ENCODE measurements at regions not wholly inside any gene's neighbourhood (a gene's known extent, or its start where the extent isn't known, plus 50 kb on each side); places are given as distances from the start of the nearest gene placed in this dataset.

DNA sequence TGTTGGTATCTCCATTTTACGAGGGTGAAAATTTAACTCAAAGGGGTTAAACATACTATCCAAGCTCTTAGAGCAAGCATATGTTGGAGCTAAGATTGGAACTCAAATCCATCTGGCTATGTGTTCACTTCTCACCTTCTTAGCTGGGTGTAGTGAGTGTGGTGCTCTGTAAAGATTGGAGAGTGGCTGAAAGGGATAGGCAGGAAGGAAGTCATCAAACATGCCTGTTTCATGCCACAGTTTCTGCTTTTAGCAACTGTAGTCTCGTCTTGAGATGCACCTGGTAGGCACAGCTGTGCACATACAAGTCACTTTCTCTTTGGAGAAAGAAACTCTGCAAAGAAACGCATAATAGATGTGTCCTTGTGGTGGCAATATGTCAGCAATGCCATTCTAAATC is 189.1 kb upstream of the MDFIC2 start:
- WGBS, 3 donors = 53 to 55% (median 55%) methylated on average over 3 of the region's 3 CpGs
- H3K4me3 ChIP-seq = no peak overlapping the region
- no peak overlapping the region for H3K27ac ChIP-seq
- no peaks in the 10 kb centered on the region for H3K4me1 ChIP-seq
- no peak for ATAC-seq
- TF ChIP-seq CTCF (IDR thresholded peaks at IDR 0.05) = no peak
- no peaks in the 10 kb centered on the region for H3K9me3 ChIP-seq
- no peak for DNase-seq
- intact Hi-C loops (cut with DNase I) = no loop called here
- no peaks in the 10 kb centered on the region for H3K27me3 ChIP-seq (ENCODE audit: insufficient read depth in 3 of 3, low read length in 2 of 3)
- no peaks in the 10 kb centered on the region for H3K36me3 ChIP-seq (ENCODE audit: insufficient read depth in 1 of 2, low read depth in 1 of 2)

- no peaks in the 10 kb centered on the region for H3K9me3 ChIP-seq
- 42 to 51% (median 49%) methylated on average over 7 of the region's 7 CpGs for WGBS, 3 donors
- no peaks in the 10 kb centered on the region for H3K36me3 ChIP-seq (ENCODE audit: insufficient read depth in 1 of 2, low read depth in 1 of 2)
- H3K4me3 ChIP-seq = no peak overlapping the region
- H3K4me1 ChIP-seq = no peaks in the 10 kb centered on the region
- H3K27ac ChIP-seq = no peak overlapping the region
- ATAC-seq = no peak
- intact Hi-C loops (cut with DNase I) = no loop called here
- no peak for DNase-seq
- TF ChIP-seq CTCF (IDR thresholded peaks at IDR 0.05) = no peak
- H3K27me3 ChIP-seq (ENCODE audit: insufficient read depth in 3 of 3, low read length in 2 of 3) = no peaks in the 10 kb centered on the region
Observed at GRCh38 chr3:70488816-70489215, 176.4 kb upstream of the MDFIC2 start.

- no peak overlapping the region for H3K27ac ChIP-seq
- ATAC-seq (no peak), DNase-seq (no peak)
- no peaks in the 10 kb centered on the region for H3K27me3 ChIP-seq (ENCODE audit: insufficient read depth in 3 of 3, low read length in 2 of 3)
- H3K4me3 ChIP-seq = no peak overlapping the region
- H3K4me1 ChIP-seq = no peaks in the 10 kb centered on the region
- no peak for TF ChIP-seq CTCF (IDR thresholded peaks at IDR 0.05)
- H3K9me3 ChIP-seq = no peaks in the 10 kb centered on the region
- WGBS, 3 donors = 38 to 40% (median 40%) methylated on average over 5 of the region's 5 CpGs
- H3K36me3 ChIP-seq (ENCODE audit: insufficient read depth in 1 of 2, low read depth in 1 of 2) = no peaks in the 10 kb centered on the region
- intact Hi-C loops (cut with DNase I) = no loop called here
Observed at GRCh38 chr3:70488131-70488530, 175.7 kb upstream of the MDFIC2 start.

DNA sequence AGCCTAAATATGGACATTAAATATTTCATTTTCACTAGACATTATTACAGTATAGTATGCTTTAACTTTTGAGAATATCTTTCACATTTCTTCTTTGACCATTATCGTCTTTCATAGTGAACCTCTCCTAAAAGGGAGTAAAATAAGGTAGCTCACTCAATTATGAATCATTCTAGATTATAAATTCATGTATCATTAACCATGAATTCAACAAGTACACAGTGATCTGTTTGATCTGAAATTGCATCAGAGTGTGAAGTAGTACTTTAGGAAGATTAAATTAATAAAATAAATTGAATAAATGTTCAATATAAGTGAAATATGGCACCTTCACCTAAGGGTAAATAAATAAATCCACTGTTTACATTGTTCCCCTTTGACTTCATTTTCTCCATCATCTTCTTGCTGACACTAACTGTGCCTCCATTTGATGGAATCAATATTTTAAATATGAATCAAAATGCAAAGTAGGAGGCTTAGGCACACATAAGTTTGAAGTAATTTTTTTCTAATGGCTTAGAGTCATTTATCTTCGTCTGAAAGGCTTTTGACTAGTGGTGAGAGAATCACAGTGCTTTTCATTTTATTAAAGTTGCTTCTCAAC is 174.1 kb upstream of the MDFIC2 start:
- WGBS, 3 donors = 74 to 82% (median 76%) methylated on average over 2 of the region's 2 CpGs
- H3K36me3 ChIP-seq (ENCODE audit: insufficient read depth in 1 of 2, low read depth in 1 of 2) = no peaks in the 10 kb centered on the region
- intact Hi-C loops (cut with DNase I) = no loop called here

More for the DNA sequence above, 174.1 kb upstream of the MDFIC2 start:
- H3K4me1 ChIP-seq = no peaks in the 10 kb centered on the region
- H3K27me3 ChIP-seq (ENCODE audit: insufficient read depth in 3 of 3, low read length in 2 of 3) = peaks cover 0 to 2% (median 0%) of the 10 kb centered on the region in 3 donors
- no peak overlapping the region for H3K27ac ChIP-seq
- no peak for TF ChIP-seq CTCF (IDR thresholded peaks at IDR 0.05)
- ATAC-seq (no peak), DNase-seq (no peak)
- no peaks in the 10 kb centered on the region for H3K9me3 ChIP-seq
- no peak overlapping the region for H3K4me3 ChIP-seq
